ENCODE measurements at regions not wholly inside any gene's neighbourhood (a gene's known extent, or its start where the extent isn't known, plus 50 kb on each side); places are given as distances from the start of the nearest gene placed in this dataset.

DNA sequence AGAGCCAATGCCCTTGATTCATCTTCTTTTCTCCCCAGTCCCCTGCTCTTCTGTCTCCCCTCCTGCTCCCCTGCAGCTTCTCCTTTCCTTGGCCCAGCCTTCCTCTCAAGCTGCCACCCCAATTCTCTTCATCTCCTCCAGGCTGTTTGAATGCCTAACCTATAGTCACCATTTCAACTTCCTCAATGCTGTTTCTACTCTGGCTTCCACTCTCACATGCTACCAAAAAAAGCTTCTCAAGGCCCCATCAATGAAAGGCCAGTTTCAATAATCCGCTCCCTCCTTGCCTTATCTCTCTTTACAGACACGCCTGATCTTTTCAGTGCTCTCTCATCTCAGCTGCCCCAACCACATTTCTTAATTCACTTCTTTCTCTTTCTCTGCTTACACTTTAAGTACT lies 212.2 kb upstream of the GPR149 start:
- TF ChIP-seq, protein P1, sequence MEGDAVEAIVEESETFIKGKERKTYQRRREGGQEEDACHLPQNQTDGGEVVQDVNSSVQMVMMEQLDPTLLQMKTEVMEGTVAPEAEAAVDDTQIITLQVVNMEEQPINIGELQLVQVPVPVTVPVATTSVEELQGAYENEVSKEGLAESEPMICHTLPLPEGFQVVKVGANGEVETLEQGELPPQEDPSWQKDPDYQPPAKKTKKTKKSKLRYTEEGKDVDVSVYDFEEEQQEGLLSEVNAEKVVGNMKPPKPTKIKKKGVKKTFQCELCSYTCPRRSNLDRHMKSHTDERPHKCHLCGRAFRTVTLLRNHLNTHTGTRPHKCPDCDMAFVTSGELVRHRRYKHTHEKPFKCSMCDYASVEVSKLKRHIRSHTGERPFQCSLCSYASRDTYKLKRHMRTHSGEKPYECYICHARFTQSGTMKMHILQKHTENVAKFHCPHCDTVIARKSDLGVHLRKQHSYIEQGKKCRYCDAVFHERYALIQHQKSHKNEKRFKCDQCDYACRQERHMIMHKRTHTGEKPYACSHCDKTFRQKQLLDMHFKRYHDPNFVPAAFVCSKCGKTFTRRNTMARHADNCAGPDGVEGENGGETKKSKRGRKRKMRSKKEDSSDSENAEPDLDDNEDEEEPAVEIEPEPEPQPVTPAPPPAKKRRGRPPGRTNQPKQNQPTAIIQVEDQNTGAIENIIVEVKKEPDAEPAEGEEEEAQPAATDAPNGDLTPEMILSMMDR (conservative IDR thresholded peaks at IDR 0.05), result no peak
- no peak for TF ChIP-seq ZFX (IDR thresholded peaks at IDR 0.05)
